GM18511 (cell line): ENCODE measurements at regions not wholly inside any gene's neighbourhood (a gene's known extent, or its start where the extent isn't known, plus 50 kb on each side); places are given as distances from the start of the nearest gene placed in this dataset.
A peak's percentile ranks its signal among the peaks of the same experiment; 100 is the strongest.
"Not testable (repeated sequence)": the region's sequence is repeated elsewhere in the genome, so short reads cannot be mapped to it uniquely, and the experiment has no call there.

ENCODE experiments used
- ATAC-seq: cut with Tn5 transposase; IDR thresholded peaks from one replicate; pipeline ENCODE4 v1.9.1; 2021; ENCODE audit warnings: mild to moderate bottlenecking, moderate library complexity; ENCODE audit not compliant: unreplicated experiment

DNA sequence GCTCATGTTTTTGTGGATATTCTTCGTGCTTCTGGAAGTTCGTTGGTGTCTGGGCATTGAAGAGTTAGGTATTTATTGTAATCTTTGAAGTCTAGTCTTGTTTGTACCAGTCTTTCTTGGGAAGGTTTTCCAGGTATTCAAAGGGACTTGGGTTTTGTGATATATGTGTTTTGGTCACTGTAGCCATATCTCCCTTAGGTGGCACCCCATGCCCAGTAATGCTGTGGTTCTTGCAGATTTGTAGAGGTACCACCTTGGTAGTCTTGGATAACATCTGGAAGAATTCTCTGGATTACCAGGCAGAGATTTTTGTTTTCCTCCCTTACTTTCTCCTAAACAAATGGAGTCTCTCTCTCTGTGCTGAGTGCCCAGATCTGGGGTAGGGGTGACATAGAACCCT is 184.1 kb downstream of the TEX13C start:
- ATAC-seq: no peak

DNA sequence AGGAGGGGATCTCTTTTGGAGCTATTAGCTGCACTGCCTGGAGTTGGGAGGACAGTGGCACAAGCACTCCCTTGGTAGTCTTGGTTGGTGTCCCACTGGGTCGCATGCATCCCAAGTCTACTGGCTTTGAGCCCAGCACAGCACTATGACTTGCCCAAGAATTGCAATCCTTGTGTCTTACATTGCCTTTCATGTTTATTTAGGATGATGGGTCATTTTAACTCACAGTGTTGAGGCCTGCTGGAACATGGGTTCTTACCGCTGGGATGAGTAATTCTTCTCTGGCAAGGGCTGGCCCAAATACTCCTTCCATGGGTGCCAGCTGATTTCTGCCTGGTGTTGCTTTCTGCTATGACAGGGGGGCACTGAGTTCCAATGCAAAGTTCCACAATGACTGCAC is 185.5 kb downstream of the TEX13C start:
- no peak for ATAC-seq

DNA sequence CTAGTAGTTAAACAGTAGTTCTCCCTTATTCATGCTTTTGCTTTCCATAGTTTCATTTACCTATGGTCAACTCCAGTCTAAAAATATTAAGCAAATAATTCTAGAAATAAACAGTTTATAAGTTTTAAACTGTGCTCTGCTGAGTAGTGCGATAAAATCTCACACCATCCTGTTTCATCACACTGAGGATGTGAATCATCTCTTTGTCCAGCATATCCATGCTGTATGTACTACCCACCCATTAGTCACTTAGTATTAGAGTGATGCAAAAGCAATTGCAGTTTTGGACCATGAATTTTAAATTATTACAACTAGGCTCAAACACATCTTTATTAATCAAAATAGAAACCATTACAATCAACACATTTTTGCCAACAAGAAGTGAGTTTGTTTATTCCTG is 187.4 kb downstream of the TEX13C start:
- ATAC-seq: no peak

DNA sequence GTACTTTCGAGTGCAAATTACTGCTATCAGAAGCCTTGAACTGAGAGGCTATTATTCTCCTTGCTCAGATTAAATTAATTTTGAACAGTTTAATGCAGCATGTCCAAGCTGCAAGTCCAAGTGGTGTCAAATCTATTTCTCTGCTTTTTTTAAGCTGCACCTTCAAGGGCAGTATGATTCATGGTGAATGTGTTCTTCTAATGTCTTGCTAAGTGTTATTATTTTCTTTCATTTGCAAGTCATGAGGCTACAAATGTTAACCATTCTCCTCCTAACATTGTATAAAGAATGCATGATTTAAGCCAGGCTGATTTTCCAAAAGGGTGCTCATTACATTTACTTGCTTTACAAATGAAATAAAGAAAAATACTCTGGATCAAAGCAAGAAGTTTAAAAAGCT is 200.4 kb downstream of the TEX13C start:
- ATAC-seq: no peak

DNA sequence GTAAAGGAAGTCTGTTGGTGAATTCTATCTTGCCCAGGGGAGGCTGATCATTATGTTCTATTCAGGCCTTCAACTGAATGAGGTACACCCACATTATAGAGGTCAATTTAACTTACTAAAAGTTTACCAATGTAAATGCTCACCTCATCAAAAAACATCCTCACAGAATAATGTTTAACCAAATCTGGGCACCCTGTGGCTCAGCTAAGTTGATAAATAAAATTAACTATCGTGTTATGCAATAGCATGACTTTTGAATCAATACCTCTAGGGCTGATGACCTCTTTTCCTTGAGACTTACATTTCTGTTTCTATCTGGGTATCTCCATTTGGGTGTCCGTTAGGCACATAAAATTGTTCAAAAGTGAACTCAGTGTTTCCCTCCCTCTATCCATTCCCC is 203.1 kb downstream of the TEX13C start:
- no peak for ATAC-seq

DNA sequence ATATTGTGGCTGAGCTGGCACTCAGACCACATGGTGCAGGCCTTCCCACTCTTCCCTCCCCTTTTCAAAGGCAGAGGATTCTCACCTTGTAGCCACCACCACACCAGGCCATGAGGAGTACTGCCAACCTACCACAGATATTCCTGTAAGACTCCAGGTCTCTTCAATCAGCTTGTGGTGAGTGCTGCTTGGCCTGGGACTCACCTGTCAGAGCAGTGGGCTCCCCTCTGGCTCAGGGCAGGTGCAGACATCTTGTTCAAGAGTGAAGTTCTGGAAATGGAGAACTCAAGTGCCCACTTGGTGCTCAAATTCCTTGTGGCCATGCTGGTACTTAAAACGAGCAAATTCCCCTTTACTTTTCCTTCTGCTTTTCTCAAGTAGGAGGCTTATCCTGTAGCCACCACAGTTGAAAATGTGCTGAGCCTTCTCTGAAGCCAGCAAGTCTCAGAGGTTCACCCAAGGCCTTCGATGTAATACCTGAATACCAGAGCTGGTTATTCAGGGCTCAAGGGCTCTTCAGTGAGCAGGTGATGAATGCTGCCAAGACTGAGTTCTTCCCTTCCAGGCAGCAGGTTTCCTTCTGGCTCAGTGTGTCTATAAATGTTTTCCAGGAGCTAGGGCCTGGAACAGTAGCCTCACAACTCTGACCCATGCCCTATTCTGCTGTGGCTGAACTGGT is 212.9 kb downstream of the TEX13C start:
- ATAC-seq: no peak

DNA sequence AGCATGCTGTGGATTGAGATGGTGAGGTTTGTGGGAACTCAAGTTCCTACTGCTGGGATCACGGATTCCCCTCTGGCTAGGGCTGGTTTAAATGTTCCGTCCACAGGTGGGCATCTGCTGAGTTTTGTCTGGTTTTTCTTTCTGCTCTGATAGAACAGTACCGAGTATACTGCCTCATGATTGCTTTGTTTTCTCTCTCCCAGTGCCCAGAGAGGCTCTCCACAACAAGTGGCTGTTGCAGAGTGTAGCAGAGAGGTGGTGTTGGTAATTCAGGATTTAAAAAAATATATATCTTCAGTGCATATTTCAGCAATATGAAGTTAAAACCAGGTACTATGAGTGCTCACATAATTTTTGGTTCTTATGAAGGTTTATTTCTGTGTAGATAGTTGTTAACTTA is 213.7 kb downstream of the TEX13C start:
- ATAC-seq: no peak

DNA sequence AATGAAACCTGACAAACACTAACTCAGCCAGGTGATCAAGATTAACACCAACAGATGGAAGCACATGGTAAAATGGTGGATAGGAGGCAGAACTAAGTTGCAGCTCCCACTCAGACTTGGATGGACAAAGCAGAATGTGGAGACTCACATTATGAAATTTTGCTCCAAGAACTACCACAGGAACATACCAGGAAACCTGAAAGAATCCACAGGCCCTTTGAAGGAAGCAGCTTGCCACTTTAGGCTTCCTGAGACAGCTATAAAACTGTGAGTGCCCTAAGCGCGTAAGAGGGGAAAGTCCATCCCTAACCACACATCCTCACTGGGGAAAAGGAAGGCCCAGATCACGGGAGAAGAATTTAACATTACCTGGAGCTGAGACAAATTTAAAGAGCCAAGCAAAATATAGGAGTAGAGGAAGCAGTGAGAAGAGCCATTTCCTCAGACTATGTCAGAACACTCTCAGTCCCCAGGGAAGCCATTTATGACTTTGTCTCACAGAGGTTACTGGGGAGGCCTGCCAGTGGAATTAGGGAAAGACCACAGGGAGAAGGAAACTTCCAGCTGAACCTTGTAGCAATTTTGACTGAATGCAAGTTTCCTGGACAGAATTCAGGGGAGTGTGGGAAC is 224.5 kb downstream of the TEX13C start:
- no peak for ATAC-seq

DNA sequence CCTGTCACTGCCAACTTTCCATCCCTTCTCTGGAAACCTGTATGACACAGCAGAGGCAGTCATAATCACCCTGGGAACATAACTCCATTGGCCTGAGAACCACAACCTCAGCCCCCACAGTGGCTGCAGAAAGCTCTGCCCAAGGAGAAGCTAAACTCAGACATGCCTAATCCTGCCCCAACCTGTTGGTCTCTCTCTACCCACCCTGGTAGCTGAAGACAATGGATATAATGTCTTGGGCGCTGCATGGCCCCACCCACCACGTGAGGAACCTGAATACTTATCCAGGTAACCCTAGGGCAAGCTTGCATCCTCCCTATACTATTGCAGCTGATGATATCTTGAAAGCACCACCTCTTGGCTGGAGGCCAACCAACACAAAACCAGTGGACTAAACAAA is 225.2 kb downstream of the TEX13C start:
- ATAC-seq: no peak

DNA sequence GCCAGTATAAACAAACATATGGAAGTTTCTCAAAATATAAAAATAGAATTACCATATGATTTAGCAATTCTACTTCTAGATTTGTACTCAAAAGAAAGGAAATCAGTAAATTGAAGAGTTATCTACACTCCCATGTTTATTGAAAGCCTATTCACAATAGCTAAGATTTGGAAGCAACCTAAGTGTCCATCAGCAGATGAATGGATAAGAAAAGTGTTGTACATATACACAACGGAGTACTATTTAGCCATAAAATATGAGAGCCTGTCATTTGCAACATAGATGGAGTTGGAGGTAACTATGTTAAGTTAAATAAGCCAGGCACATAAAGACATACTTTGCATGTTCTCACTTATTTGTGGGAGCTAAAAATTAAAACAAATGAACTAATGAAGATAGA is 257.8 kb downstream of the TEX13C start:
- no peak for ATAC-seq

DNA sequence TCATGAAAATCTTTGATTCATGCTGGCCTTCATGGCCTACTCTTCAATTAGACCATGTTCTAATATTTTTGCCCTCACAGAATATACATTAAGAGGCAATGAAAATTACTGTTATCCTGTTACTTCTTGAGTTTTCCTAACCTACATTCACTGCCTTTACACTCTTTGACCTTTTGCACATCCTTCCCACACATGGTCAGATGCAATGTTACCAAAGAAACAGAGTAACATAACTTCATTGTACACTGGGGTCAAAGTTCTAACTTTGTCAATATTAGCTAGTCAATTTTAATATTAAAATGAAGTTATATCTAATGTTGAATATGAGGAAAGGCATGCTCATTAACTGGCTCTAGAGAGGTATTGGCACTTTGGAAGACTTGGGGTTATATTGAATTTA is 284.8 kb downstream of the TEX13C start:
- ATAC-seq: no peak

DNA sequence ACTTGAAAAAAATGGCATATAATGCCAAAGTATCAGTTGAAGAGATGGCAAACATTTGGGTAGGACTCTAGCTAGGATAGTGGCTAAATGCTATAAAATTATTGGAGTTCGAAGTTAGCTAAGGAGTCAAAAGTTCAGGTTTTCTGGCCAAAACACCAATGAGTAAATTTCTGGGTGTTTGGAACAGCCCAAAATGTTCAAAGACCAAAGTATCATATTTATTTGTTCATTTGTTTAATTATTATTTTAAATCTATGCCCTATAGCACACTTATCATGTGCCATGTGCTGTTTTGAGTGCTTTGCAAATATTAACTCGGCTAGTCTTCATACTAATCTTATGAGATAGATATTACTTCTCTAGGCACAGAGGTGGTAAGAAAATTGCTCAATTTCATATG is 285.5 kb downstream of the TEX13C start:
- no peak for ATAC-seq

DNA sequence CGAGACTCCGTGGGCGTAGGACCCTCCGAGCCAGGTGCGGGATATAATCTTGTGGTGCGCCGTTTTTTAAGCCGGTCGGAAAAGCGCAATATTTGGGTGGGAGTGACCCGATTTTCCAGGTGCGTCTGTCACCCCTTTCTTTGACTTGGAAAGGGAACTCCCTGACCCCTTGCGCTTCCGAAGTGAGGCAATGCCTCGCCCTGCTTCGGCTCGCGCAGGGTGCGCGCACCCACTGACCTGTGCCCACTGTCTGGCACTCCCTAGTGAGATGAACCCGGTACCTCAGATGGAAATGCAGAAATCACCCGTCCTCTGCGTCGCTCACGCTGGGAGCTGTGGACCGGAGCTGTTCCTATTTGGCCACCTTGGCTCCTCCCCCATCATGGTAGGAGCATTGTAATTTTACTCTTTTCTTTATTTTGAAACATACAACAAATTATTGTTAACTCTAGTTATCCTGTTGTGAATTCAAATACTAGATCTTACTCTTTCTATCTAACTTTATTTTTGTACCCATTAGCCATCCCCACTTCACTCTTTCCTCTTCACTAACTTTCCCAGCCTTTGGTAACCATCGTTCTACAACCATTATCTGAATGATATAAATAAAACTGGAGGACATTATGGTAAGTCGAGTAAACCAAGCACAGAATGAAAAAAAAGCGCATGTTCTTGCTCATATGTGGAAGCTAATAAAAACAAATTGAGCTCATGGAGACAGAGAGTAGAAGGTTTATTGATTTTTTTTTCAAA is 295.1 kb downstream of the TEX13C start:
- not testable (repeated sequence) for ATAC-seq

DNA sequence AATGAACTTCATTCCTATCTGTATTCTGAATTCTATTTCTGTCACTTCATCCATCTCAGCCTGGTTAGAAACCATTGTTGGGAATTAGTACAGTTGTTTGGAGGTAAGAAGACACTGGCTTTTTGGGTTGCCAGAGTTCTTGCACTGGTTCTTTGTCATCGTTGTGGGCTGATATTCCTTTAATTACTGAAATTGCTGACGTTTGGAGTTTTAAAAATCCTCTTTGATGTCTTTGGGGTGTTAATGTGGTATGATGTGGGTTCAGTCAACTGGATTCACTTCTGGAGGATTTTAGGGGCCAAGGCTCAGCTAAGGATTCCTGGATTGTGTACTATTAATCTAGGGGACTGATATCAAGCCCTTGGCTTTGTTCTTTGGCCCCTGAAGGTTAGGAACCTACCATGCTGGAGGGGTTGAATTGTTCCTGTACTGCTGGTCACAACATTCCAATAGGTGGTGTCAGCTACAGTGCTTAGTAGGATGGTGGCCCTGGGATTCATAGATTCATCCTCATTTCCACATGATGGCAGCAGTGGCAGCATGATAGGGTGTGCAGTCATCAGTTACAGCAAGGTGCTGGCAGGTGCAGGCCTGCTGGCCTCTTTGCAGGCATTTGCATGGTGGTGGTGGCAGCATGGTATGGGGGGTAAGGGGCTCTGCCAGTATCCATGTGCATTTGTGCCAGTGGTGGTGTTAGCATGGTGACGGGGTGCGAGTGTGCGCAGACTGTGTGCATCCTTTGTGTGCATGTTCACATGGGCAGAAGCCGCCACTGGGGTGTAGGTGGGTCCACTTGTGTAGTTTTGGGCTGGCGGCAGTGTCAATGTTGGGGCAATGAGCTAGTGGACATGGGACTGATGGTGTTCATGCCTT is 301.3 kb downstream of the TEX13C start:
- ATAC-seq: no peak

DNA sequence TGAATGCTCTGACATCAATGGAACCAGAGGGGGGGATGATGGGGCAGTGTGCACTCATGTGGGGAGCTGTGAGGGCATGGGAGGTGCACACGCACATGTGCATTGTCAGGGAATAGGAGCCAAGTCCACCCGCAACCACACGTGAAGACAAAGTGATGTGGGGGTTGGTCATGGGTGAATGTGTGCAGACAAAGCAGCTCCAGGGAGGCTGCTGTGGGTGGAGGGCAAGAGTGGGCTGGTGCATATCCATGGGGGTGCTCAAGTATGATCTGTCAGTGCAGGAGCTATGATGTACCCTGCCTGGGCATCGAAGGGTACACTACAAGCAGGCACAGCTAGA is 301.9 kb downstream of the TEX13C start:
- no peak for ATAC-seq

DNA sequence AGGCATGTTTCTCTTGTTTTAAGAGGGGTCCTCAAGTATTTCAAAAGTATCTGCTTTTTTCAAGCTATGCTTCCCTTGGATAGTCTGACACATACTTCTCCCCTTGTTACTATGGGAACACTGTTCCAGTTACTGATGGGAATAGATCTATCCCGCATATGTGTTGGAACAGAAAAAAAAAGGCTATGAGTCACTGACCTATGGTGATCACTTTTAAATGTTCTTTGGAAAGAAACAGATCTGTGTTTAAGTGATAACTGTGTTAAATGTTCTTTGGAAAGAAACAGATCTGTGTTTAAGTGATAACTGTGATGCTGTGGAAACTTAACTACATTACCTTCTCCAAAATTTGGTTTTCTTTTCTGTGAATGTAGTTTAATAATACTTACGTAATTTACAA is 303.2 kb downstream of the TEX13C start:
- ATAC-seq: no peak

DNA sequence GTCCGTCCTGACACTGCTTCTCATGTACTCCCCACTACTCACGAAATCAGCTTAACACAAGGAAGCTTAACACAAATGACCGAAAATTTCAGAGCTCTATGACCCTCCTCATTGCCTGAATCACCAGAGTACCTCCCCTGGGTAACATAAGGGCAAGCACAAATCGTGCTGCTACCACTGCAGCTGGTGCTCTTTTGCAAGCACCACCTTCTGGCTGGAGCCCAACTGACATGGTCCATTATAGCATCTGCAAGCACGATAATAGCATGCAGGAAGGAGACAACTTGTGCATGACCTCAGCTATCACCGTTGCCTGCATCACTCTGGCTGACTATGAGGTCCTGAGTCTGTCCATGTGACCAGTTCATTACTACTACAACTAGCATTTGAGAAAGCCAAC is 308.0 kb downstream of the TEX13C start:
- ATAC-seq: no peak

DNA sequence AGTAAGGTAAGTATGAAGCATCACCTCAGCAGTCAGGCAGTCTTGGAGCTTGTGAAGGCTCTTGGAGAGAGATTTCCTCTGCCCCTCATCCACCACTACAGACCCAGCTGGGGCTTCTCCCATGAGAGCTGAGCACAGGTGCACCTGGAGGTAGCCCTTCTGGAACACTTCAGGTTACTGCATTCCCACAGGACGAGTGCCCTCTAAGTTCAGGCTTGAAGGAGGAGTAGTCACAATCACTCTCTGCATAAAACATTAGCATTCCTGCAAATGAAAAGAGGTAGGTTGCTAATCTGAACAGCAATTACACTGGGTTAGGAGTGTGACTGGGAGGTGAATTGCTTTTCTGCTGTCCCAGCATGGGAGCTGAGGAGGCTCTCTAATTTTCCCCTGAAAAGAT is 308.8 kb downstream of the TEX13C start:
- ATAC-seq: no peak

DNA sequence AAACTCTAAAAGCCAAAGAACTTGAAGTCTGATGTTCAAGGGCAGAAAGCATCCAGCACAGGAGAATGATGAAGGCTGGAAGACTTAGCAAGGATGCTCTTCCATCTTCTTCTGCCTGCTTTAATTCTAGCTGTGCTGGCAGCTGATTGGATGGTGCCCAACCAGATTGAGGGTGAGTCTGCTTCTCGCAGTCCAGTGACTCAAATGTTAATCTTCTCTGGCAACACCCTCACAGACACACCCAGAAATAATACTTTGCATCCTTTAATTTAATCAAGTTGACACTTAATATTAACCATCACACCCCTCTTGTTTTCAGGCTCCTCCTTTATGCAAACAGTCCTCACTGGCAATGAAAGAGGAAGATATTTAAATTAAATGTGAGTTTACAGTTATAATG is 321.7 kb downstream of the TEX13C start:
- no peak for ATAC-seq

DNA sequence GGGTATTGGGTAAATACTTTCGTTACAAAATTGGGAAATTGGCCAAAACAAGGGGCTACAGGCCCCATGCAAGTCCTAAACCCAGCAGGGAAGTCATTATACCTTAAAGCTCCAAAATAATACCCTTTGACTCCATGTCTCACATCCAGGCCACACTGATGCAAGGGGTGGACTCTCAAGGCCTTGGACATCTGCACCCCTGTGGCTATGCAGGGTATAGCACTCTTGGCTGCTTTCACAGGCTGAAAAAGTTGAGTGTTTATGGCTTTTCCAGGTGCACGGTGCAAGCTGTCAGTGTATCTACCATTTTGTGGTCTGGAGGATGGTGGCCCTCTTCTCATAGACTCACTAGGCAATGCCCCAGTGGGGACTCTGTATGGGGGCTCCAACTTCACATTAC is 326.5 kb downstream of the TEX13C start:
- ATAC-seq: peak; percentile 59

DNA sequence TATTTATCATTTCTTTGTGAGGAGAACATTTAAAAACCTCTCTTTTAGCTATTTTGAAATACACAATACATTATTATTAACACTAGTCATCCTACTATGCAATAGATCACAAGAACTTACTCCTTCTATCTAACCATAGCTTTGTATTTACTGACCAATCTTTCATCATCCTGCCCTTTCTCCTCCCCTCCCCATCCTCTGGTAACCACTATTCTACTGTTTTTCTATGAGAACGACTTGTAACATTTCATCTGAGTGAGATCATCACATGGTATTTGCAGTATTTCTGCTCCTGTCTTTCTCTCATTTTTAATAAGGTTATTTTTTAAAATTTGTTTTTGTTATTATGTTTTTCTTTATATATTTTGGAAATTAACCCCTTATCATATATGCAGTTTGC is 331.8 kb downstream of the TEX13C start:
- ATAC-seq: no peak
